NCI-H82 (cell line): ENCODE measurements at regions not wholly inside any gene's neighbourhood (a gene's known extent, or its start where the extent isn't known, plus 50 kb on each side); places are given as distances from the start of the nearest gene placed in this dataset.

Source experiments
- DNase-seq: peaks from one replicate; lab custom pipeline; 2025; lab: John Stamatoyannopoulos, UW

- no peak for DNase-seq
Observed at GRCh38 chr15:66615846-66616245, 50.0 kb upstream of the LCTL start.

- DNase-seq = peak; percentile 35
Observed at GRCh38 chr15:66617137-66618090, 51.6 kb upstream of the LCTL start.

GRCh38 chr15:66619152-66619903, 53.5 kb upstream of the LCTL start:
- DNase-seq = peak; percentile 83

GRCh38 chr15:66620341-66620740, 54.5 kb upstream of the LCTL start:
- no peak for DNase-seq

GRCh38 chr15:66620744-66621344, 55.0 kb upstream of the LCTL start:
- no peak for DNase-seq

- no peak for DNase-seq
Observed at GRCh38 chr15:66621491-66622467, 56.0 kb upstream of the LCTL start.

- DNase-seq = no peak
Observed at GRCh38 chr15:66622591-66623022, 56.8 kb upstream of the LCTL start.

- DNase-seq = no peak
Observed at GRCh38 chr15:66623801-66624453, 58.1 kb upstream of the LCTL start.

GRCh38 chr15:66625531-66625930, 59.7 kb upstream of the LCTL start:
- no peak for DNase-seq

GRCh38 chr15:66625974-66626373, 60.2 kb upstream of the LCTL start:
- DNase-seq = no peak

- no peak for DNase-seq
Observed at GRCh38 chr15:66628976-66629723, 63.4 kb upstream of the LCTL start.

- peak; percentile 45 for DNase-seq
Observed at GRCh38 chr15:66629817-66630576, 64.2 kb upstream of the LCTL start.

- DNase-seq = no peak
Observed at GRCh38 chr15:66630801-66631351, 65.1 kb upstream of the LCTL start.

- DNase-seq = peak; percentile 65
Observed at GRCh38 chr15:66631616-66632263, 65.9 kb upstream of the LCTL start.

- DNase-seq = no peak
Observed at GRCh38 chr15:66633041-66633937, 67.5 kb upstream of the LCTL start.

GRCh38 chr15:66633938-66634250, 68.1 kb upstream of the LCTL start:
- DNase-seq = no peak

- no peak for DNase-seq
Observed at GRCh38 chr15:66634540-66634939, 67.5 kb upstream of the SMAD6 start.

GRCh38 chr15:66635006-66635405, 67.0 kb upstream of the SMAD6 start:
- DNase-seq = no peak
